ENCODE measurements at regions not wholly inside any gene's neighbourhood (a gene's known extent, or its start where the extent isn't known, plus 50 kb on each side); places are given as distances from the start of the nearest gene placed in this dataset.
A peak's percentile ranks its signal among the peaks of the same experiment; 100 is the strongest.

GRCh38 chr10:128540781-128541761, 414.8 kb upstream of the MKI67 start:
- Histone ChIP-seq H3K18ac (ENCODE audit: low read length) (peak overlapping the region; percentile 79), H3K27me3 (ENCODE audit: control insufficient read depth in 3 of 3, insufficient read depth in 3 of 3, low read depth in 1 of 3, low read length in 3 of 3) (peaks cover 0 to 36% (median 2%) of the 10 kb centered on the region in 3 experiments), H2BK15ac (ENCODE audit: low read length) (no peak overlapping the region), H2AFZ (ENCODE audit: low read length) (peak overlapping the region; percentile 53), H3K79me1 (ENCODE audit: low read depth, low read length) (no peaks in the 10 kb centered on the region), H4K8ac (ENCODE audit: low read depth, low read length) (no peak overlapping the region), H3K4me2 (ENCODE audit: insufficient read depth, low read length, poor library complexity, severe bottlenecking) (peak overlapping the region; percentile 88), H3K36me3 (replicated peaks in 1 of 2; ENCODE audit: control insufficient read depth in 2 of 2, insufficient read depth in 2 of 2, low read length in 2 of 2) (no peaks in the 10 kb centered on the region), H3K14ac (ENCODE audit: low read length) (no peak overlapping the region), H2AK5ac (ENCODE audit: low read depth, low read length) (no peak overlapping the region), H3K9me3 (replicated peaks in 1 of 2; ENCODE audit: control insufficient read depth in 2 of 2, insufficient read depth in 1 of 2, low read depth in 1 of 2, low read length in 2 of 2) (no peaks in the 10 kb centered on the region), H4K91ac (ENCODE audit: low read depth, low read length, poor library complexity) (no peak overlapping the region), H3K4ac (ENCODE audit: low read length) (no peak overlapping the region), H3K9ac (ENCODE audit: low read depth, low read length, poor library complexity) (no peak overlapping the region), H3K23ac (ENCODE audit: low read depth, low read length, poor library complexity) (no peak overlapping the region), H3K4me3 (ENCODE audit: low read length in 2 of 2) (peak overlapping the region in 1 of 2 donors; percentile 72), H2BK5ac (ENCODE audit: low read length) (no peak overlapping the region), H2BK120ac (ENCODE audit: low read depth, low read length) (no peak overlapping the region), H2BK12ac (ENCODE audit: low read length) (no peak overlapping the region), H3K27ac (replicated peaks; ENCODE audit: low read length) (no peak overlapping the region), H3K4me1 (ENCODE audit: control insufficient read depth in 2 of 2, insufficient read depth in 1 of 2, low read depth in 1 of 2, low read length in 2 of 2) (peaks cover 0 to 3% of the 10 kb centered on the region in 2 donors)
- DNase-seq (ENCODE audit: low spot score): peak; percentile 36
- WGBS, 2 donors (ENCODE audit: extremely low coverage in 2 of 2, insufficient read length in 2 of 2, insufficient replicate concordance in 1 of 2): no CpG with 5 or more reads among the region's 46 CpGs

DNA sequence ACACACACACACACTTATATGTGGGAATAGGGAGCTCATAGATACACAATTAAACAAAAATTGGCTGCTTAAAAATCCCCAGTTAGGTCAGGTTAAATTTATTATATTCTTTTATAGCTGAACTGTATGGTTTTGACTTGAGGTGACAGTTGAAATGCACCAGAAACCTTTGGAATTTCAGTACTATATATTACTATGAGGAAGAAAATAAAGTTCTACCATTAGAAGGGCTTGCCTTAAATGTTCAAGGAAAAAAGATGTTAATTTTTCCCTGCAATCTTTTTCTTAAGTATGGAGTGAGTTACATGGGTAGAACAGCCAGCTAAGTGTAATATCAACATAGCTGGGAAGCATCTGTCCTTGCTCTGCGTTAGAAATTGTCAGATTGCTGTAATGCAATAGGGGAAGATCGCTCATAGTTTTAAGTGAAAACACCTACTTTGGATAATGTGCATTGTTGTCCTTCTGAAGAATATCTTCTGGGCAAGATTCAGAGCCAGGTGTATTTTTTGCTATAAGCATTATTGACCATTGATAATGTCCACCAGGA, 415.8 kb upstream of the MKI67 start:
- no peak overlapping the region for H2BK5ac ChIP-seq (ENCODE audit: low read length)
- WGBS, 2 donors (ENCODE audit: extremely low coverage in 2 of 2, insufficient read length in 2 of 2, insufficient replicate concordance in 1 of 2): no CpG with 5 or more reads among the region's 2 CpGs
- no peak overlapping the region for H3K4ac ChIP-seq (ENCODE audit: low read length)
- H3K9ac ChIP-seq (ENCODE audit: low read depth, low read length, poor library complexity): no peak overlapping the region
- H3K4me1 ChIP-seq (ENCODE audit: control insufficient read depth in 2 of 2, insufficient read depth in 1 of 2, low read depth in 1 of 2, low read length in 2 of 2): peaks cover 0 to 3% of the 10 kb centered on the region in 2 donors
- H3K9me3 ChIP-seq (replicated peaks in 1 of 2; ENCODE audit: control insufficient read depth in 2 of 2, insufficient read depth in 1 of 2, low read depth in 1 of 2, low read length in 2 of 2): no peaks in the 10 kb centered on the region
- no peak overlapping the region for H2BK12ac ChIP-seq (ENCODE audit: low read length)
- no peak overlapping the region for H4K91ac ChIP-seq (ENCODE audit: low read depth, low read length, poor library complexity)
- H2BK120ac ChIP-seq (ENCODE audit: low read depth, low read length): no peak overlapping the region
- H3K18ac ChIP-seq (ENCODE audit: low read length): no peak overlapping the region
- no peak overlapping the region for H3K23ac ChIP-seq (ENCODE audit: low read depth, low read length, poor library complexity)
- H2AFZ ChIP-seq (ENCODE audit: low read length): no peak overlapping the region
- H3K14ac ChIP-seq (ENCODE audit: low read length): no peak overlapping the region
- no peak overlapping the region for H4K8ac ChIP-seq (ENCODE audit: low read depth, low read length)
- no peak overlapping the region for H3K27ac ChIP-seq (replicated peaks; ENCODE audit: low read length)
- no peak overlapping the region for H2BK15ac ChIP-seq (ENCODE audit: low read length)
- no peak for DNase-seq (ENCODE audit: low spot score)
- peaks cover 0 to 36% (median 2%) of the 10 kb centered on the region in 3 experiments for H3K27me3 ChIP-seq (ENCODE audit: control insufficient read depth in 3 of 3, insufficient read depth in 3 of 3, low read depth in 1 of 3, low read length in 3 of 3)
- H3K79me1 ChIP-seq (ENCODE audit: low read depth, low read length): no peaks in the 10 kb centered on the region
- no peak overlapping the region for H3K4me3 ChIP-seq (ENCODE audit: low read length in 2 of 2)
- H3K36me3 ChIP-seq (replicated peaks in 1 of 2; ENCODE audit: control insufficient read depth in 2 of 2, insufficient read depth in 2 of 2, low read length in 2 of 2): no peaks in the 10 kb centered on the region
- no peak overlapping the region for H3K4me2 ChIP-seq (ENCODE audit: insufficient read depth, low read length, poor library complexity, severe bottlenecking)
- H2AK5ac ChIP-seq (ENCODE audit: low read depth, low read length): no peak overlapping the region

- Histone ChIP-seq H3K36me3 (replicated peaks in 1 of 2; ENCODE audit: control insufficient read depth in 2 of 2, insufficient read depth in 2 of 2, low read length in 2 of 2) (no peaks in the 10 kb centered on the region), H2BK15ac (ENCODE audit: low read length) (no peak overlapping the region), H3K9me3 (replicated peaks in 1 of 2; ENCODE audit: control insufficient read depth in 2 of 2, insufficient read depth in 1 of 2, low read depth in 1 of 2, low read length in 2 of 2) (no peaks in the 10 kb centered on the region), H3K23ac (ENCODE audit: low read depth, low read length, poor library complexity) (no peak overlapping the region), H3K4ac (ENCODE audit: low read length) (no peak overlapping the region), H2AFZ (ENCODE audit: low read length) (no peak overlapping the region), H3K18ac (ENCODE audit: low read length) (no peak overlapping the region), H4K8ac (ENCODE audit: low read depth, low read length) (no peak overlapping the region), H3K27ac (replicated peaks; ENCODE audit: low read length) (no peak overlapping the region), H3K4me3 (ENCODE audit: low read length in 2 of 2) (no peak overlapping the region), H2BK12ac (ENCODE audit: low read length) (no peak overlapping the region), H3K27me3 (ENCODE audit: control insufficient read depth in 3 of 3, insufficient read depth in 3 of 3, low read depth in 1 of 3, low read length in 3 of 3) (peaks cover 0 to 36% (median 2%) of the 10 kb centered on the region in 3 experiments), H3K14ac (ENCODE audit: low read length) (no peak overlapping the region), H2AK5ac (ENCODE audit: low read depth, low read length) (no peak overlapping the region), H4K91ac (ENCODE audit: low read depth, low read length, poor library complexity) (no peak overlapping the region), H2BK120ac (ENCODE audit: low read depth, low read length) (no peak overlapping the region), H3K9ac (ENCODE audit: low read depth, low read length, poor library complexity) (no peak overlapping the region), H3K4me2 (ENCODE audit: insufficient read depth, low read length, poor library complexity, severe bottlenecking) (no peak overlapping the region), H3K4me1 (ENCODE audit: control insufficient read depth in 2 of 2, insufficient read depth in 1 of 2, low read depth in 1 of 2, low read length in 2 of 2) (peaks cover 0 to 3% of the 10 kb centered on the region in 2 donors), H3K79me1 (ENCODE audit: low read depth, low read length) (no peaks in the 10 kb centered on the region), H2BK5ac (ENCODE audit: low read length) (no peak overlapping the region)
- no peak for DNase-seq (ENCODE audit: low spot score)
- whole genome bisulfite sequencing, 2 donors (ENCODE audit: extremely low coverage in 2 of 2, insufficient read length in 2 of 2, insufficient replicate concordance in 1 of 2): no CpG with 5 or more reads among the region's 7 CpGs
These were observed 416.4 kb upstream of the MKI67 start for GRCh38 chr10:128542659-128543058.

- WGBS, 2 donors (ENCODE audit: extremely low coverage in 2 of 2, insufficient read length in 2 of 2, insufficient replicate concordance in 1 of 2): no CpG with 5 or more reads among the region's 12 CpGs
These were observed 416.9 kb upstream of the MKI67 start for GRCh38 chr10:128543151-128543550.

More at GRCh38 chr10:128543151-128543550, 416.9 kb upstream of the MKI67 start:
- Histone ChIP-seq H3K18ac (ENCODE audit: low read length) (no peak overlapping the region), H3K36me3 (replicated peaks in 1 of 2; ENCODE audit: control insufficient read depth in 2 of 2, insufficient read depth in 2 of 2, low read length in 2 of 2) (no peaks in the 10 kb centered on the region), H3K27me3 (ENCODE audit: control insufficient read depth in 3 of 3, insufficient read depth in 3 of 3, low read depth in 1 of 3, low read length in 3 of 3) (peaks cover 0 to 36% (median 2%) of the 10 kb centered on the region in 3 experiments), H3K9me3 (replicated peaks in 1 of 2; ENCODE audit: control insufficient read depth in 2 of 2, insufficient read depth in 1 of 2, low read depth in 1 of 2, low read length in 2 of 2) (no peaks in the 10 kb centered on the region), H3K4me3 (ENCODE audit: low read length in 2 of 2) (no peak overlapping the region), H2BK5ac (ENCODE audit: low read length) (no peak overlapping the region), H3K23ac (ENCODE audit: low read depth, low read length, poor library complexity) (no peak overlapping the region), H2BK120ac (ENCODE audit: low read depth, low read length) (no peak overlapping the region), H3K4ac (ENCODE audit: low read length) (no peak overlapping the region), H2AK5ac (ENCODE audit: low read depth, low read length) (no peak overlapping the region), H3K9ac (ENCODE audit: low read depth, low read length, poor library complexity) (no peak overlapping the region), H3K4me2 (ENCODE audit: insufficient read depth, low read length, poor library complexity, severe bottlenecking) (no peak overlapping the region), H2AFZ (ENCODE audit: low read length) (no peak overlapping the region), H4K91ac (ENCODE audit: low read depth, low read length, poor library complexity) (no peak overlapping the region), H3K79me1 (ENCODE audit: low read depth, low read length) (no peaks in the 10 kb centered on the region), H3K27ac (replicated peaks; ENCODE audit: low read length) (no peak overlapping the region), H3K14ac (ENCODE audit: low read length) (no peak overlapping the region), H2BK15ac (ENCODE audit: low read length) (no peak overlapping the region), H4K8ac (ENCODE audit: low read depth, low read length) (no peak overlapping the region), H3K4me1 (ENCODE audit: control insufficient read depth in 2 of 2, insufficient read depth in 1 of 2, low read depth in 1 of 2, low read length in 2 of 2) (peaks cover 0 to 3% of the 10 kb centered on the region in 2 donors), H2BK12ac (ENCODE audit: low read length) (no peak overlapping the region)
- no peak for DNase-seq (ENCODE audit: low spot score)

Measured in neuronal stem cell (in vitro differentiated cells).